Lower leg skin (tissue), 3 donors: ENCODE measurements at regions not wholly inside any gene's neighbourhood (a gene's known extent, or its start where the extent isn't known, plus 50 kb on each side); places are given as distances from the start of the nearest gene placed in this dataset.

Experiments used
- CTCF ChIP-seq, 3 donors: fragments of 450-650 bp; IDR thresholded peaks; one replicate each; pipeline ENCODE4 v1.5.1; 2016; ENCODE audit warnings: antibody characterized with exemption in 3 of 3, mild to moderate bottlenecking in 3 of 3, moderate library complexity in 2 of 3
- POLR2A ChIP-seq, 2 donors: fragments of 450-650 bp; IDR thresholded peaks; one replicate each; pipeline ENCODE4 v1.6.1; 2016 to 2017; ENCODE audit warnings: antibody characterized with exemption in 2 of 2, mild to moderate bottlenecking in 1 of 2, moderate library complexity in 1 of 2

DNA sequence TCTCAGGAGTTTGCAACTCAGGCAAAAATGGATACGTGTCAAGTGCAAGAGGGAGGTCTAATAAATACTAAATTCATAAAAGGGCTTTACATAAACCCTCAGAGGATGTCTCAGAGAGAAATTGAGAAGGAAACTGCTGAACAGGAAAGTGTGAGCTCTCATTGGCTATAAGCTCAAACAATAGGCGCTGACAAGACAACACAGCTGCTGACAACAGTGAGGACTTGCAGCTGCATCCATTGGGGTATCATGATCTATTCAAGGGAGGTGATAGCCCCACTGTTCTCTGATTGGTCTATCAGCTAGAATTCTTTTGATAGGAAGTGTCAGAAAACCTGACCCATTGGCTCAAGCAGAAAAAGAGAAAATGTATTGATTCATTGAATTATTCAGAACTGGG is 187.2 kb downstream of the CBLN1 start:
- TF ChIP-seq CTCF (IDR thresholded peaks at IDR 0.05) (no peak), POLR2A (IDR thresholded peaks at IDR 0.05) (no peak)
